ENCODE measurements at regions not wholly inside any gene's neighbourhood (a gene's known extent, or its start where the extent isn't known, plus 50 kb on each side); places are given as distances from the start of the nearest gene placed in this dataset.
A peak's percentile ranks its signal among the peaks of the same experiment; 100 is the strongest.

- Histone ChIP-seq H3K9me3 (replicated peaks) (no peaks in the 10 kb centered on the region), H3K27ac (replicated peaks) (peak overlapping the region; percentile 77), H3K4me3 (no peak overlapping the region), H3K4me1 (peaks cover 35% of the 10 kb centered on the region), H3K36me3 (no peaks in the 10 kb centered on the region), H3K27me3 (ENCODE audit: low read depth) (no peaks in the 10 kb centered on the region)
- peak; percentile 46 for DNase-seq
- TF ChIP-seq CTCF (IDR thresholded peaks at IDR 0.05; ENCODE audit: borderline replicate concordance): no peak
- intact Hi-C loops (cut with micrococcal nuclease): no loop called here
These were observed 112.4 kb upstream of the ZNF648 start for GRCh38 chr1:182173808-182174512.

GRCh38 chr1:182172699-182173098 lies 111.2 kb upstream of the ZNF648 start:
- Histone ChIP-seq H3K9me3 (replicated peaks) (no peaks in the 10 kb centered on the region), H3K4me3 (no peak overlapping the region), H3K27ac (replicated peaks) (no peak overlapping the region), H3K27me3 (ENCODE audit: low read depth) (no peaks in the 10 kb centered on the region), H3K36me3 (no peaks in the 10 kb centered on the region), H3K4me1 (peaks cover 35% of the 10 kb centered on the region)
- no peak for DNase-seq
- intact Hi-C loops (cut with micrococcal nuclease): no loop called here
- TF ChIP-seq CTCF (IDR thresholded peaks at IDR 0.05; ENCODE audit: borderline replicate concordance): no peak

GRCh38 chr1:182170891-182171461 lies 109.5 kb upstream of the ZNF648 start:
- Histone ChIP-seq H3K4me1 (peaks cover 35% of the 10 kb centered on the region), H3K9me3 (replicated peaks) (no peaks in the 10 kb centered on the region), H3K36me3 (no peaks in the 10 kb centered on the region), H3K27ac (replicated peaks) (peak overlapping the region; percentile 44), H3K27me3 (ENCODE audit: low read depth) (no peaks in the 10 kb centered on the region), H3K4me3 (no peak overlapping the region)
- no peak for TF ChIP-seq CTCF (IDR thresholded peaks at IDR 0.05; ENCODE audit: borderline replicate concordance)
- intact Hi-C loops (cut with micrococcal nuclease): no loop called here
- DNase-seq: no peak

- intact Hi-C loops (cut with micrococcal nuclease): no loop called here
- DNase-seq: no peak
These were observed 107.7 kb upstream of the ZNF648 start for GRCh38 chr1:182169203-182169602.

GRCh38 chr1:182166750-182167149 lies 105.2 kb upstream of the ZNF648 start:
- Histone ChIP-seq H3K27ac (replicated peaks) (peak overlapping the region; percentile 21), H3K27me3 (ENCODE audit: low read depth) (no peaks in the 10 kb centered on the region), H3K4me3 (no peak overlapping the region), H3K4me1 (peaks cover 26% of the 10 kb centered on the region), H3K36me3 (no peaks in the 10 kb centered on the region), H3K9me3 (replicated peaks) (no peaks in the 10 kb centered on the region)
- intact Hi-C loops (cut with micrococcal nuclease): no loop called here
- no peak for DNase-seq
- TF ChIP-seq CTCF (IDR thresholded peaks at IDR 0.05; ENCODE audit: borderline replicate concordance): no peak

More at GRCh38 chr1:182169203-182169602, 107.7 kb upstream of the ZNF648 start:
- no peak overlapping the region for H3K27ac ChIP-seq (replicated peaks)
- no peaks in the 10 kb centered on the region for H3K9me3 ChIP-seq (replicated peaks)
- H3K27me3 ChIP-seq (ENCODE audit: low read depth): no peaks in the 10 kb centered on the region
- peaks cover 28% of the 10 kb centered on the region for H3K4me1 ChIP-seq
- no peaks in the 10 kb centered on the region for H3K36me3 ChIP-seq
- no peak overlapping the region for H3K4me3 ChIP-seq
- no peak for TF ChIP-seq CTCF (IDR thresholded peaks at IDR 0.05; ENCODE audit: borderline replicate concordance)

Measured in left ventricle myocardium inferior (tissue), 1 donor.